ENCODE measurements at regions not wholly inside any gene's neighbourhood (a gene's known extent, or its start where the extent isn't known, plus 50 kb on each side); places are given as distances from the start of the nearest gene placed in this dataset.
A peak's percentile ranks its signal among the peaks of the same experiment; 100 is the strongest.

GRCh38 chr4:44869222-44869882 is 143.0 kb upstream of the GNPDA2 start:
- Mint-ChIP-seq H3K36me3 (ENCODE audit: low read depth) (no peaks in the 10 kb centered on the region), H3K9me3 (no peaks in the 10 kb centered on the region), H3K4me1 (no peaks in the 10 kb centered on the region), H3K27ac (ENCODE audit: unreplicated experiment) (no peak overlapping the region), H3K27me3 (ENCODE audit: low read depth) (peaks cover 6% of the 10 kb centered on the region), H3K4me3 (no peak overlapping the region)
- DNase-seq (ENCODE audit: low read depth, low spot score) = no peak
- TF ChIP-seq, protein P1, sequence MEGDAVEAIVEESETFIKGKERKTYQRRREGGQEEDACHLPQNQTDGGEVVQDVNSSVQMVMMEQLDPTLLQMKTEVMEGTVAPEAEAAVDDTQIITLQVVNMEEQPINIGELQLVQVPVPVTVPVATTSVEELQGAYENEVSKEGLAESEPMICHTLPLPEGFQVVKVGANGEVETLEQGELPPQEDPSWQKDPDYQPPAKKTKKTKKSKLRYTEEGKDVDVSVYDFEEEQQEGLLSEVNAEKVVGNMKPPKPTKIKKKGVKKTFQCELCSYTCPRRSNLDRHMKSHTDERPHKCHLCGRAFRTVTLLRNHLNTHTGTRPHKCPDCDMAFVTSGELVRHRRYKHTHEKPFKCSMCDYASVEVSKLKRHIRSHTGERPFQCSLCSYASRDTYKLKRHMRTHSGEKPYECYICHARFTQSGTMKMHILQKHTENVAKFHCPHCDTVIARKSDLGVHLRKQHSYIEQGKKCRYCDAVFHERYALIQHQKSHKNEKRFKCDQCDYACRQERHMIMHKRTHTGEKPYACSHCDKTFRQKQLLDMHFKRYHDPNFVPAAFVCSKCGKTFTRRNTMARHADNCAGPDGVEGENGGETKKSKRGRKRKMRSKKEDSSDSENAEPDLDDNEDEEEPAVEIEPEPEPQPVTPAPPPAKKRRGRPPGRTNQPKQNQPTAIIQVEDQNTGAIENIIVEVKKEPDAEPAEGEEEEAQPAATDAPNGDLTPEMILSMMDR (conservative IDR thresholded peaks at IDR 0.05) = peak; percentile 23

DNA sequence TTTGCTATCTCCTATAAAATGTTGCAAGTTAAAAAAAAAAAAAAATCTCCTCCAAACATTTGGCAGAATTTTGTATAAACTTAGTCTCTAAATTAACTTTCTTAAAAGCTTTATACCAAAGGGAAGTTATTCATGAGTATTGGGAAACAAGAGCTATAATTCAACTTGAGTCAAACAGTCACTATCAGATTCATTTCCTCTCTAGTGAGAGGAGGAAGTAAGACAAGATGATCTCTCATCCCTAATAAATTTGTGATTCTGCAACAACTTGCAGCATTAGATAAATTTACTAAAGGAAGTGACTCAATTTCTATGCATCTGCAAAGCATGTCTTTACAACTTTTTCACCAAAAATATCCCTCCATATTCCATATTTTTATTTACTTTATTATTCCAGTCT is 135.4 kb upstream of the GNPDA2 start:
- peaks cover 6% of the 10 kb centered on the region for H3K27me3 Mint-ChIP-seq (ENCODE audit: low read depth)
- H3K4me3 Mint-ChIP-seq = no peak overlapping the region
- H3K27ac Mint-ChIP-seq (ENCODE audit: unreplicated experiment) = no peak overlapping the region
- TF ChIP-seq, protein P1 (conservative IDR thresholded peaks at IDR 0.05) = no peak
- H3K36me3 Mint-ChIP-seq (ENCODE audit: low read depth) = no peaks in the 10 kb centered on the region
- H3K9me3 Mint-ChIP-seq = no peaks in the 10 kb centered on the region
- H3K4me1 Mint-ChIP-seq = peaks cover 4% of the 10 kb centered on the region
- DNase-seq (ENCODE audit: low read depth, low spot score) = no peak

- TF ChIP-seq, protein P1 (conservative IDR thresholded peaks at IDR 0.05) = no peak
- Mint-ChIP-seq H3K4me1 (peaks cover 4% of the 10 kb centered on the region), H3K36me3 (ENCODE audit: low read depth) (no peaks in the 10 kb centered on the region), H3K27ac (ENCODE audit: unreplicated experiment) (no peak overlapping the region), H3K4me3 (no peak overlapping the region), H3K27me3 (ENCODE audit: low read depth) (peaks cover 5% of the 10 kb centered on the region), H3K9me3 (peaks cover 3% of the 10 kb centered on the region)
- DNase-seq (ENCODE audit: low read depth, low spot score) = no peak
Observed at GRCh38 chr4:44859477-44859876, 133.1 kb upstream of the GNPDA2 start.

DNA sequence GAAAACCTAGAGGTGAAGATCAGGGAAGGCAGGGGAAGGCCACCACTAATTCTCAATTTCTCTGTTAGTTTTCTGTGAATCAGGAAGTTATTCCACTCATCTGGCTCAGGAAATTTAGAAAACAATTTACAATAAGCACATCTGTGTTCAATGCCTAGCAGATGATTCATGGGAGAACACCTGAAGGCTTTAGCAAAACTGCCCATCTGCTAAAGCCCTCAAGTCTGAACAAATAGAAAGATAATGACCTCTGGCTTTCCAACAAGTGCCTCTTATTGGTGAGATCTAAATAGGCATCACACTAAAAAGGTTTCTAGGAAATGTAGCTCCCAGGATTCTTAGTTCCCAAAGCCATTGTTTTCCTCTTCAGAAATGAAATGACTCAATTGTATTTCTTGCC is 122.1 kb upstream of the GNPDA2 start:
- H3K9me3 Mint-ChIP-seq = peaks cover 7% of the 10 kb centered on the region
- no peak overlapping the region for H3K27ac Mint-ChIP-seq (ENCODE audit: unreplicated experiment)
- H3K4me3 Mint-ChIP-seq = no peak overlapping the region
- H3K27me3 Mint-ChIP-seq (ENCODE audit: low read depth) = peaks cover 2% of the 10 kb centered on the region
- no peak for DNase-seq (ENCODE audit: low read depth, low spot score)
- peaks cover 3% of the 10 kb centered on the region for H3K36me3 Mint-ChIP-seq (ENCODE audit: low read depth)
- H3K4me1 Mint-ChIP-seq = no peaks in the 10 kb centered on the region
- TF ChIP-seq, protein P1 (conservative IDR thresholded peaks at IDR 0.05) = no peak

GRCh38 chr4:44845993-44846392 is 119.6 kb upstream of the GNPDA2 start:
- no peak for DNase-seq (ENCODE audit: low read depth, low spot score)
- Mint-ChIP-seq H3K4me1 (no peaks in the 10 kb centered on the region), H3K36me3 (ENCODE audit: low read depth) (no peaks in the 10 kb centered on the region), H3K27ac (ENCODE audit: unreplicated experiment) (no peak overlapping the region), H3K9me3 (peaks cover 2% of the 10 kb centered on the region), H3K27me3 (ENCODE audit: low read depth) (no peaks in the 10 kb centered on the region), H3K4me3 (no peak overlapping the region)
- TF ChIP-seq, protein P1 (conservative IDR thresholded peaks at IDR 0.05) = no peak
